ENCODE measurements at regions not wholly inside any gene's neighbourhood (a gene's known extent, or its start where the extent isn't known, plus 50 kb on each side); places are given as distances from the start of the nearest gene placed in this dataset.
"Not testable (repeated sequence)": the region's sequence is repeated elsewhere in the genome, so short reads cannot be mapped to it uniquely, and the experiment has no call there.

GRCh38 chr1:224061436-224061835, 52.5 kb upstream of the FBXO28 start:
- no peak for DNase-seq (ENCODE audit: low read depth in 1 of 2, low spot score in 1 of 2)

GRCh38 chr1:224059897-224060427, 53.9 kb upstream of the FBXO28 start:
- no peak for DNase-seq (ENCODE audit: low read depth in 1 of 2, low spot score in 1 of 2)

GRCh38 chr1:224058303-224058702, 55.6 kb upstream of the FBXO28 start:
- no peak for DNase-seq (ENCODE audit: low read depth in 1 of 2, low spot score in 1 of 2)

GRCh38 chr1:224057461-224058199, 56.3 kb upstream of the FBXO28 start:
- no peak for DNase-seq (ENCODE audit: low read depth in 1 of 2, low spot score in 1 of 2)

- no peak for DNase-seq (ENCODE audit: low read depth in 1 of 2, low spot score in 1 of 2)
Measured at GRCh38 chr1:224054611-224055010, 59.3 kb upstream of the FBXO28 start.

GRCh38 chr1:224054012-224054411, 59.9 kb upstream of the FBXO28 start:
- DNase-seq (ENCODE audit: low read depth in 1 of 2, low spot score in 1 of 2): no peak

- DNase-seq (ENCODE audit: low read depth in 1 of 2, low spot score in 1 of 2): no peak
Measured at GRCh38 chr1:224053456-224053855, 60.5 kb upstream of the FBXO28 start.

GRCh38 chr1:224052772-224053171, 61.1 kb upstream of the FBXO28 start:
- no peak for DNase-seq (ENCODE audit: low read depth in 1 of 2, low spot score in 1 of 2)

- not testable (repeated sequence) for DNase-seq (ENCODE audit: low read depth in 1 of 2, low spot score in 1 of 2)
Measured at GRCh38 chr1:224051782-224052181, 62.1 kb upstream of the FBXO28 start.

GRCh38 chr1:224051086-224051406, 62.9 kb upstream of the FBXO28 start:
- DNase-seq (ENCODE audit: low read depth in 1 of 2, low spot score in 1 of 2): no peak

- no peak for DNase-seq (ENCODE audit: low read depth in 1 of 2, low spot score in 1 of 2)
Measured at GRCh38 chr1:224047538-224047937, 66.4 kb upstream of the FBXO28 start.

GRCh38 chr1:224045556-224045955, 68.4 kb upstream of the FBXO28 start:
- no peak for DNase-seq (ENCODE audit: low read depth in 1 of 2, low spot score in 1 of 2)

- no peak for DNase-seq (ENCODE audit: low read depth in 1 of 2, low spot score in 1 of 2)
Measured at GRCh38 chr1:224044420-224044819, 69.5 kb upstream of the FBXO28 start.

GRCh38 chr1:224042557-224043118, 71.3 kb upstream of the FBXO28 start:
- DNase-seq (ENCODE audit: low read depth in 1 of 2, low spot score in 1 of 2): no peak

- no peak for DNase-seq (ENCODE audit: low read depth in 1 of 2, low spot score in 1 of 2)
Measured at GRCh38 chr1:224041032-224041431, 72.9 kb upstream of the FBXO28 start.

- not testable (repeated sequence) for DNase-seq (ENCODE audit: low read depth in 1 of 2, low spot score in 1 of 2)
Measured at GRCh38 chr1:224040423-224040822, 73.5 kb upstream of the FBXO28 start.

- DNase-seq (ENCODE audit: low read depth in 1 of 2, low spot score in 1 of 2): not testable (repeated sequence)
Measured at GRCh38 chr1:224040006-224040405, 73.9 kb upstream of the FBXO28 start.

- DNase-seq (ENCODE audit: low read depth in 1 of 2, low spot score in 1 of 2): not testable (repeated sequence)
Measured at GRCh38 chr1:224038832-224039231, 75.1 kb upstream of the FBXO28 start.

- not testable (repeated sequence) for DNase-seq (ENCODE audit: low read depth in 1 of 2, low spot score in 1 of 2)
Measured at GRCh38 chr1:224037362-224037761, 76.5 kb upstream of the FBXO28 start.

- not testable (repeated sequence) for DNase-seq (ENCODE audit: low read depth in 1 of 2, low spot score in 1 of 2)
Measured at GRCh38 chr1:224032608-224033276, 81.2 kb upstream of the FBXO28 start.

GRCh38 chr1:224031986-224032385, 81.9 kb upstream of the FBXO28 start:
- not testable (repeated sequence) for DNase-seq (ENCODE audit: low read depth in 1 of 2, low spot score in 1 of 2)

GRCh38 chr1:224030257-224030656, 83.7 kb upstream of the FBXO28 start:
- not testable (repeated sequence) for DNase-seq (ENCODE audit: low read depth in 1 of 2, low spot score in 1 of 2)

All from activated CD4-positive, alpha-beta T cell treated with anti-CD3 and anti-CD28 coated beads, Interleukin-2, amount 50 U/mL, for 24 hours (primary cell).